Ascending aorta (tissue), 2 donors: ENCODE measurements at regions not wholly inside any gene's neighbourhood (a gene's known extent, or its start where the extent isn't known, plus 50 kb on each side); places are given as distances from the start of the nearest gene placed in this dataset.

Experiments used
- DNase-seq, 2 donors: peaks; one replicate each; pipeline ENCODE4 v3.0.0-alpha.2; 2019; ENCODE audit warnings: low spot score in 2 of 2
- H3K27ac ChIP-seq, 2 donors: fragments of 200-600 bp; sonication (generic); one replicate each; pipeline ENCODE4 v1.5.1; 2016 to 2017; ENCODE audit warnings: mild to moderate bottlenecking in 1 of 2
- H3K27me3 ChIP-seq: fragments of 200-600 bp; sonication (generic); one replicate; pipeline ENCODE4 v1.5.1; 2017
- H3K36me3 ChIP-seq, 2 donors: fragments of 200-600 bp; sonication (generic); one replicate each; pipeline ENCODE4 v1.5.1; 2016
- H3K4me1 ChIP-seq, 2 donors: fragments of 200-600 bp; sonication (generic); one replicate each; pipeline ENCODE4 v1.5.1; 2016 to 2017; ENCODE audit warnings: mild to moderate bottlenecking in 1 of 2
- H3K4me3 ChIP-seq, 2 donors: fragments of 200-600 bp; sonication (generic); one replicate each; pipeline ENCODE4 v1.5.1; 2016 to 2017; ENCODE audit warnings: mild to moderate bottlenecking in 1 of 2
- H3K9me3 ChIP-seq, 2 donors: fragments of 200-600 bp; sonication (generic); one replicate each; pipeline ENCODE4 v1.5.1; 2016
- CTCF ChIP-seq, 3 experiments: fragments of 200-600 bp in 2 of 3; fragments of 450-650 bp in 1 of 3; sonication (generic) in 2 of 3; IDR thresholded peaks; one replicate each; pipeline ENCODE4 v1.5.1; 2016 to 2019; ENCODE audit warnings: antibody characterized with exemption in 3 of 3, mild to moderate bottlenecking in 1 of 3, moderate library complexity in 1 of 3
- intact Hi-C: fragments of 100-400 bp; cut with DNase I; formaldehyde crosslinking; loops from one replicate; pipeline ENCODE4 v1.15.1; 2023

GRCh38 chr13:44231786-44232516 is 141.7 kb upstream of the SERP2 start:
- intact Hi-C loops = loop anchor here (5.0 kb wide), 1 partner anchor 90 kb away; no protein-coding TSS in a partner anchor
- DNase-seq = peak in 1 of 2 donors; percentile 84
- Histone ChIP-seq H3K36me3 (no peaks in the 10 kb centered on the region), H3K9me3 (no peaks in the 10 kb centered on the region), H3K27ac (no peak overlapping the region), H3K4me3 (no peak overlapping the region), H3K4me1 (peaks cover 9 to 15% of the 10 kb centered on the region in 2 donors), H3K27me3 (no peaks in the 10 kb centered on the region)
- TF ChIP-seq CTCF (IDR thresholded peaks at IDR 0.05) = no peak

- Histone ChIP-seq H3K4me1 (peaks cover 9 to 18% of the 10 kb centered on the region in 2 donors), H3K27ac (no peak overlapping the region), H3K27me3 (no peaks in the 10 kb centered on the region), H3K4me3 (no peak overlapping the region), H3K9me3 (no peaks in the 10 kb centered on the region), H3K36me3 (no peaks in the 10 kb centered on the region)
- intact Hi-C loops = loop anchor here (5.0 kb wide), 1 partner anchor 90 kb away; no protein-coding TSS in a partner anchor
- no peak for DNase-seq
- TF ChIP-seq CTCF (IDR thresholded peaks at IDR 0.05) = no peak
Measured at GRCh38 chr13:44232774-44233173, 140.8 kb upstream of the SERP2 start.

- H3K4me3 ChIP-seq = no peak overlapping the region
- H3K27me3 ChIP-seq = no peaks in the 10 kb centered on the region
- H3K36me3 ChIP-seq = no peaks in the 10 kb centered on the region
- peaks cover 9 to 22% of the 10 kb centered on the region in 2 donors for H3K4me1 ChIP-seq
- TF ChIP-seq CTCF (IDR thresholded peaks at IDR 0.05) = no peak
- intact Hi-C loops = loop anchor here (5.0 kb wide), 1 partner anchor 92 kb away; no protein-coding TSS in a partner anchor
- DNase-seq = no peak
- no peak overlapping the region for H3K27ac ChIP-seq
- H3K9me3 ChIP-seq = no peaks in the 10 kb centered on the region
Measured at GRCh38 chr13:44234566-44234965, 139.1 kb upstream of the SERP2 start.

GRCh38 chr13:44236370-44236769 is 137.3 kb upstream of the SERP2 start:
- Histone ChIP-seq H3K36me3 (no peaks in the 10 kb centered on the region), H3K27me3 (no peaks in the 10 kb centered on the region), H3K27ac (peak overlapping the region; percentile 86 to 92), H3K4me1 (peaks cover 9 to 22% of the 10 kb centered on the region in 2 donors), H3K9me3 (no peaks in the 10 kb centered on the region), H3K4me3 (no peak overlapping the region)
- intact Hi-C loops = loop anchor here (2.0 kb wide), 3 partner anchors 18 to 198 kb away; no protein-coding TSS in a partner anchor
- DNase-seq = no peak
- TF ChIP-seq CTCF (IDR thresholded peaks at IDR 0.05) = no peak

GRCh38 chr13:44236801-44237207 is 136.8 kb upstream of the SERP2 start:
- TF ChIP-seq CTCF (IDR thresholded peaks at IDR 0.05) = no peak
- Histone ChIP-seq H3K4me3 (no peak overlapping the region), H3K36me3 (no peaks in the 10 kb centered on the region), H3K27ac (peak overlapping the region; percentile 86 to 92), H3K4me1 (peaks cover 9 to 19% of the 10 kb centered on the region in 2 donors), H3K9me3 (no peaks in the 10 kb centered on the region), H3K27me3 (no peaks in the 10 kb centered on the region)
- no peak for DNase-seq
- intact Hi-C loops = loop anchor here (2.0 kb wide), 3 partner anchors 18 to 198 kb away; no protein-coding TSS in a partner anchor
